HG03175 (cell line): ENCODE measurements at regions not wholly inside any gene's neighbourhood (a gene's known extent, or its start where the extent isn't known, plus 50 kb on each side); places are given as distances from the start of the nearest gene placed in this dataset.
"Not testable (repeated sequence)": the region's sequence is repeated elsewhere in the genome, so short reads cannot be mapped to it uniquely, and the experiment has no call there.

Experiments
- ATAC-seq: cut with Tn5 transposase; IDR thresholded peaks from one replicate; pipeline ENCODE4 v1.9.1; 2021; ENCODE audit warnings: mild to moderate bottlenecking, moderate library complexity; ENCODE audit not compliant: unreplicated experiment

DNA sequence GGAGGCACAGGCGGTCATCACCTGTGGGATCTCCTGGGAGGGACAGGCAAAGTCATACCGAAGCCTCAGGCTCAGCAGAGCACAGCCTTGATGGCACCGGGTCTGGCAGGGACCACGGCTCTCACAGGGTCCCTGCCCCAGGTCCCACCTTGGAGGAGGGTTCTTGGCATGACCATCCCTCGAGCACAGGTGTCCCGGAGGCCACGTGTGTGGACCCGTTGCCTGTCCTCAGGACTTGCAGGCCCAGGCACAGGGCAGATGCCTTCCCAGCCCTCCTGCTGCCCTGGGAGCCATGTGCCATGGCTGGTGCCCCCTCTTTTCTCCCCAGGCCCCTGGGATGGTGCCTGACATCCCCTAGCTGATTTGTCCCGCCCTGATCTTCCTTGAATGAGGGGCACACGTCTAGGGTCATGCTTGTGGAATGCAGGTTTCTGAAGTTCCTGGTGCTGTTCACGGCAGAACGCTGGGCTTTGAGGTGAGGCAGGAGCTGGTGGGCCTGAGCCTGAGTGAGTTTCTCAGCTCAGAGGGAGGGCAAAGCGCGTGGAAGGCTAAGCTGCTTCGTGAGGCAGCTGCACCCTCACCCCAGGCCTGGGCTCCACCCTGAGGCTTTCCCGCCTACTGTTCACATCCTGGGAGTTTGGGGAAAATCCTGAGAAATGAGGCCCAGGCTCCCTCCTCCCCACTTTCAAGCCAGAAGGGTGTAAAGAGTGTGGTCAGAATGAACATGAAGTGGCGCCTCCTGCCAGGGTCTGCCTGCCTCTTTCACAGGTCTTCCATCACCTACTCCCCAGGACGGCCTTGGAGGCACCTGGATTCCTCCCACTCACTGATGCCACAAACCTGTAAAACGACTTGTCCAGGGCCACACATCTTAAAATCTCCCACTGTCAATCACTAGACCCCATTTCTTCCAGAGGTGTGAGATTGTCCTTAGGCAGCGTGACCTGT lies 325.8 kb upstream of the B3GAT1 start:
- ATAC-seq = no peak

DNA sequence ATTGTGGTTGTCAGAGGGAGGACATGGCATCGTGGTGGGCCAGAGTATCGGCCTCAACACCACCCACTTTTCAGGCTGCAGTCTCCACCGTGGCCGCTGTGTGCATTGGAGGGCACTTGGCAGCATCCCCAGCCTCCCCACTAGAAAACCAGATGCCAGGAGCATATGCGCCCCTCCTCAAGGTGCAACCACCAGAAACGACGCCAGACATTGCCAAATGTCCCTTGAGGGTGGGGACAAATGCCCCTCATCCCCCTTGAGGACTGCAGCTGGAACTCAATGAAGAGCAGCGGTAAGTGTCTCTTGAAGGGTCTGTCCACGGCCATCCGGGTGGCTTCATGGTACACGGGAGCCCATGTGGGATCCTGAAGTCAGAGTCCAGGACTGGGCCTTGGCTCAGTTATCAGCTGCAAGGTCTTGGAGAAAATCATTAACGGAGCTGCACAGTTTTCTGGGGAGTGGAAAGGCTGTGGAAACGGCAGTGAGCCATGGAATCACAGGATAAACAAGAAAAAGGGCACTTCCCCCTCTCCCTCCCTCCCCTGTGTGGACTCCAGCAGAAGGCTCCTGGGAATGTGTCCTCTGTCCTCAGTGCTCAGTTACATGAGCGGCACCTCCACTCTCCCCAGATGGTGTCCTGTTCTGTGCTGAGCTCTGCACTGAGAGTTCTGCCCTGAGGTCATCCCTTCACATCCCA lies 324.4 kb upstream of the B3GAT1 start:
- ATAC-seq = no peak

- no peak for ATAC-seq
Observed at GRCh38 chr11:134734894-134735293, 322.9 kb upstream of the B3GAT1 start.

- no peak for ATAC-seq
Observed at GRCh38 chr11:134734141-134734845, 322.3 kb upstream of the B3GAT1 start.

DNA sequence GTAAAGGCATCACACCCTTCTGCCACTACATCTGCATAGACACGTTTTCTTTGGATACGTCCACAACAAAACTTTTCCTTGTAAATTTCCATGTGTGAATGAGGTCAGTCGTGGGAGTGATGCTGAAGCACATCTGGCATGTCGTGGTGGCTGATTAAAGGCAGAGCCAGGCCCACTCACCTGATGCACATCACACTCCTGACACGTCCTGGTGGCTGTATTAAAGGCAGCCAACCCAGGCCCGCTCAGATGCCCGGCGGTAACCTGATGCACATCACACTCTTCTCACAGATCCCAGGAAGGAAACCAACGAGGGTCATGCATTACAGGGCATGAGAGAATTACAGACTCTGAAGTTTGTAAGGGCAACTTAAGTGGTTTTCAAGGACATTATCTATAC lies 321.6 kb upstream of the B3GAT1 start:
- ATAC-seq = no peak

- no peak for ATAC-seq
Observed at GRCh38 chr11:134731213-134731961, 319.3 kb upstream of the B3GAT1 start.

DNA sequence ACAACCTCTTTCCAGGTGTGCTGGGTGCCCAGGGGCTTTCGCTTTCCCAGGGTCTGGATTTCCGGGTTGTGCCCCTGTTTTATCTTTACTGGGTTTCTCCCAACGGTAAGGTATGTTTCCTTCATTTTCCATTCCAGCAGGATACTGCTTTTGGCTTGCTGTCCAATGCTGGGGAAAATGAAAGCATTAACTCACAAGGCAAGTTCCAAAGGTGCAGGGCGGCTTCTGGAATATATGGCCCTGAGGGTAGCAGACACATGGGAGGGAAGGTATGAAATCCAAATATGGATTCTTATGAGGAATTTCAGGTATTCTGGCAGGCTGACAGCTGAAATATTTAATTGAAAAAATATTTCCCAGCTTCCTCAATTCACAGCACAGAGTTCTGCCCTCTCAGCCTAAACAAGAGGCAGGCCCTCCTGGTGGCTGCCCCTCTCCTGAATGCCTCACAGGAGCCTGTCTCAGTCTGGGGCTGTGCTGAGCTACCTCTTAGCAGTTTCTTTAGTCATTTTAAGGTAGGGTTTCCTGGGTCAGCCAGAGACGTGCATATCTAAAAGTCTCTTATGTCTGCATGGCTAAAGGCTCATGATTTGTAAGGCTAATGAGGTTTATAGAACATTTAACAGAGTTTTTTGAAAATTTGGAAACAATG lies 318.6 kb upstream of the B3GAT1 start:
- no peak for ATAC-seq

DNA sequence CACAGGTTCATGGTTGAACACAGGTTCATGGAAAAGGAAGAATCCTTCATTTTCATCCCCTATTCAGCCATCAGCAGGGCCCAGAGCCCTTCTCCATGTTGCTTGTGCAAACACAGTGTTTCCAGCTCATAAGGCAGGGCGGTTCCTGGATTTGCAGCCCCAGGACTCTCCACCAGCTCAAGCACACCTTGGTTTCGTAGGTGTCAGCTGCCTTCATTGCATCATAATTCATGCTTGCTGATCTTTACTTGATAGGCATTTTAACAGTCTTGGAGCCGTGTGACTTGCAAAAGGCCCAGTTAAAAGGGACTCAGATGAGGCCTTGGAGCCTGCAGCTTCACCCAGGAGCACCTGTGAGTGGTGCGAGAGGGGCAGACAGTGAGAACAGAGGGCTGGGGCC lies 318.1 kb upstream of the B3GAT1 start:
- no peak for ATAC-seq

GRCh38 chr11:134728186-134728585 lies 316.1 kb upstream of the B3GAT1 start:
- no peak for ATAC-seq

DNA sequence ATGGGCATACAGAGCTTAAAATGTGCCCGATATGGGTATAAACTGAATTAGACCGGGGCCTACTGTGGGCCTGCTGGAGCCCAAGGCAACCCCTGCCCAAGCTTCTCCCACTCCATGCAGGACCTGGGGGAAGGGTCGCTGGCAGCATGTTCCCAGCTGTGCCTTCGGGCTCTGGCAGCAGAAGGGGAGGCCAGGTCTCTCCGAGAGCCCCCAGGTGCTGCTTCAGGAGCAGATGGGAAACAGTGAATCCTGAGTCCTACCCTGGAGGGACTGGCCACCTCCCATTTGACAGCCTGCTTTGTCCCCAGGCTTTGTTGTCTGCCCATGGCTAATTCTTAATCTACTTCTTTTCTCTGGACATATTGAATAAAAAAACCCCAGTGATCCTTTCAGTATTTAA lies 315.6 kb upstream of the B3GAT1 start:
- ATAC-seq = no peak

DNA sequence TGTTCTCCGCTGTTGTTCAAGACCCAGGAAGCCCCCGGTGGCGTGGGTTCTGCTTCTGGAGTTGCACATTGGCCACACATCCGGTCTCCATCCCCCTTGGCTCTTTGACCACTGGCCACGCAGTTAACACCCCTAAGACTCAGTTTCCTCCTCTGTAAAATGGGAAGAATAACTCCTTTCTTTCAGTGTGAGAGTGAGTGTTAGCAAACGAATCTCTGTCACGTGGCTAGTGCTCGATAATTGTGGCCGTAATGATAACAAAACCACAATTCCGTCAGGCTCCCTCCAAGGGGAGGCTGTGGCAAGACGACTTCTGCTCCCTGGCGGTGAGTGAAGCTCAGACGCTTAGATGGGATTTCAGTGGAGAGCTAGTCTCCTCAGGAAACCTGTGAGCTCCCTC lies 315.2 kb upstream of the B3GAT1 start:
- no peak for ATAC-seq

- ATAC-seq = no peak
Observed at GRCh38 chr11:134725716-134726639, 313.9 kb upstream of the B3GAT1 start.

DNA sequence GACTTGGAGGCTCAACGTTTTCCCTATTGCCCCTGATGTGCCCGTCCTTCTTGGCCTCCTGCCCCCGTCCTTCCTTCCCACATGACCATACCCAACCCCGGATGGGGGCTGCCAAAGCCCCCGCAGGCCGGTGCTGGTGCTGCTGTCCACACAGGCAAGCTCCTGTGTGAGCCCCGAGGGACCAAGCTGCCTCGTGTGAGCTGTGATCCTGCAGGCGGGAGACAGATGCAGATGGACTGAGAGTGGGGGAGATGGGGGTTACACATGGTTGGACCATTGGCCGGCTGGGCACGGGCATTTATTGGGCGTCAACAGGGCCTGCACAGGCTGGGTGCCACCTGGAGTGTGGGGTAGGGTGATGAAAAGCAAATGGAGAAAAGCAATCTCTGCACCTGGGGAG lies 313.2 kb upstream of the B3GAT1 start:
- ATAC-seq = no peak

- ATAC-seq = no peak
Observed at GRCh38 chr11:134724779-134725140, 312.7 kb upstream of the B3GAT1 start.

DNA sequence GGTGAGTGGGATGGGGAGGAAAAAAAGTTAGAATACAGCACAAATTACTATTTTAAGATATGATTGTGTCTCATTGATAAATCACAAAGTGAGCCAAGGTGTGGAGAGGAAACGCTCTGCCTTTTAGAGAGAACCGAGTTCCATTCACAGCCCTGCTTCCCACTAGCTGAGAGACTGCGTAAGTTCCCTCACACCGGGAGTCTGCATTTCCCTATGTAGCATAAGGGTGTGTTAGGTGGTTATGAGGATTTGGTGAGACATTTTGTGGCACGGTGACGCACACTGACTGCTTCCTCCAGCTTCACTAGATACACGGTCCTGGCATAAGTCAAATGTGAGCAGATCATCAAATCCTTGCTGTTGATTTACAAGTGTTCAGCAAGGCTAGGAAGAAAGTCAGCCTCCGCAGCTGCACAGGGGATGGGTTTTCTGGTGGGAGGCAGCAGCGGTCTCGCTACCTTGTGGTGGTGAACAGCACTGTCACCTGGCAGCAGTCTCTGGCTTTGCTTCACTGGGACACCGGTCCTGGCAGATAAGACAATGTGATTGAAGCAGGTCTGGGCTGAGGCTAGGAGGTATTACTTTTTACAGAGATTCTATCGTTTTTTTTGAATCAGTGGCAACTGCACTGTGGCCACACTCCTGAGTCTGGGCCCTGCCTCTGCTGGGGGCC lies 312.2 kb upstream of the B3GAT1 start:
- ATAC-seq = no peak

DNA sequence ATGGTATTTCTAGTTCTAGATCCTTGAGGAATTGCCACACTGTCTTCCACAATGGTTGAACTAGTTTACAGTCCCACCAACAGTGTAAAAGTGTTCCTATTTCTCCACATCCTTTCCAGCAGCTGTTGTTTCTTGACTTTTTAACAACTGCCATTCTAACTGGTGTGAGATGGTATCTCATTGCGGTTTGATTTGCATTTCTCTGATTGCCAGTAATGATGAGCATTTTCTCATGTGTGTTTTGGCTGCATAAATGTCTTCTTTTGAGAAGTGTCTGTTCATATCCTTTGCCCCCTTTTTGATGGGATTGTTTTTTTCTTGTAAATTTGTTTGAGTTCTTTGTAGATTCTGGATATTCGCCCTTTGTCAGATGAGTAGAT lies 308.6 kb upstream of the B3GAT1 start:
- ATAC-seq = not testable (repeated sequence)

DNA sequence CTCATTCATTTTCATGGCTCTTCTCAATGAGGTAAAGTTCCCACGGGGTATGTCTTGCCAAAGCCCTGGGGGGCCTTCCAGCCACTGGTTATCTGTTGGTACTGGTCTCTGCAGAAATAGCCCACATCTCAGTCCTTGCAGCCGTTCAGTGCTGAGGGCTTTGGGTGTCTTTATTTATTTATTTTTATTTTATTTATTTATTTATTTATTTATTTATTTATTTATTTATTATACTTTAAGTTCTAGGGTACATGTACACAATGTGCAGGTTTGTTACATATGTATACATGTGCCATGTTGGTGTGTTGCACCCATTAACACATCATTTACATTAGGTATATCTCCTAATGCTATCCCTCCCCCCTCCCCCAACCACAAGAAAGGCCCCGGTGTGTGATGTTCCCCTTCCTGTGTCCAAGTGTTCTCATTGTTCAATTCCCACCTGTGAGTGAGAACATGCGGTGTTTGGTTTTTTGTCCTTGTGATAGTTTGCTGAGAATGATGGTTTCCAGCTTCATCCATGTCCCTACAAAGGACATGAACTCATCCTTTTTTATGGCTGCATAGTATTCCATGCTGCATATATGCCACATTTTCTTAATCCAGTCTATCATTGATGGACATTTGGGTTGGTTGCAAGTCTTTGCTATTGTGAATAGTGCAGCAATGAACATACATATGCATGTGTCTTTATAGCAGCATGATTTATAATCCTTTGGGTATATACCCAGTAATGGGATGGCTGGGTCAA lies 308.1 kb upstream of the B3GAT1 start:
- ATAC-seq = not testable (repeated sequence)

GRCh38 chr11:134719397-134719796 lies 307.4 kb upstream of the B3GAT1 start:
- no peak for ATAC-seq
